HEK293T (cell line): ENCODE measurements at regions not wholly inside any gene's neighbourhood (a gene's known extent, or its start where the extent isn't known, plus 50 kb on each side); places are given as distances from the start of the nearest gene placed in this dataset.

Experiments used
- ARNT ChIP-seq: fragments of 450-650 bp; IDR thresholded peaks from 2 replicates; pipeline ENCODE4 v1.6.1; 2017; ENCODE audit warnings: mild to moderate bottlenecking
- BHLHE40 ChIP-seq: fragments of 450-650 bp; IDR thresholded peaks from 2 replicates; pipeline ENCODE4 v1.6.1; 2016; ENCODE audit warnings: mild to moderate bottlenecking, moderate library complexity, borderline replicate concordance
- CTBP1 ChIP-seq: fragments of 450-650 bp; IDR thresholded peaks from 2 replicates; pipeline ENCODE4 v1.6.1; 2016; ENCODE audit warnings: borderline replicate concordance
- FOXM1 ChIP-seq: fragments of 450-650 bp; IDR thresholded peaks from 2 replicates; pipeline ENCODE4 v1.6.1; 2017; ENCODE audit warnings: mild to moderate bottlenecking, borderline replicate concordance
- LEF1 ChIP-seq: fragments of 450-650 bp; IDR thresholded peaks from 2 replicates; pipeline ENCODE4 v1.6.1; 2017; ENCODE audit warnings: mild to moderate bottlenecking, borderline replicate concordance
- SP1 ChIP-seq: fragments of 450-650 bp; IDR thresholded peaks from 2 replicates; pipeline ENCODE4 v1.6.1; 2017
- ZNF384 ChIP-seq: fragments of 450-650 bp; IDR thresholded peaks from 2 replicates; pipeline ENCODE4 v1.6.1; 2016

GRCh38 chr7:85705076-85705475, 518.2 kb upstream of the SEMA3D start:
- TF ChIP-seq LEF1 (no peak), FOXM1 (no peak), ZNF384 (no peak), SP1 (no peak), BHLHE40 (no peak), CTBP1 (no peak), ARNT (no peak)
